KMS-11 (cell line): ENCODE measurements at regions not wholly inside any gene's neighbourhood (a gene's known extent, or its start where the extent isn't known, plus 50 kb on each side); places are given as distances from the start of the nearest gene placed in this dataset.
"Not testable (repeated sequence)": the region's sequence is repeated elsewhere in the genome, so short reads cannot be mapped to it uniquely, and the experiment has no call there.

Experiments used
- H2AFZ ChIP-seq: fragments of 200-600 bp; sonication (generic); 2 replicates; pipeline ENCODE4 v1.6.1; 2016; ENCODE audit warnings: antibody characterized with exemption, mixed run types, low read depth
- H3K27ac ChIP-seq: fragments of 200-600 bp; sonication (generic); 2 replicates; pipeline ENCODE4 v1.6.1; 2016; ENCODE audit warnings: mild to moderate bottlenecking, mixed run types
- H3K27me3 ChIP-seq: fragments of 200-600 bp; sonication (generic); 2 replicates; pipeline ENCODE4 v1.6.1; 2017; ENCODE audit warnings: mild to moderate bottlenecking, low read depth, mixed run types, moderate library complexity; ENCODE audit not compliant: insufficient read depth
- H3K36me3 ChIP-seq: fragments of 200-600 bp; sonication (generic); 2 replicates; pipeline ENCODE4 v1.6.1; 2017; ENCODE audit warnings: mild to moderate bottlenecking, mixed run types; ENCODE audit not compliant: insufficient read depth
- H3K4me1 ChIP-seq: fragments of 200-600 bp; sonication (generic); 2 replicates; pipeline ENCODE4 v1.6.1; 2016; ENCODE audit warnings: mild to moderate bottlenecking, low read depth, mixed run types; ENCODE audit not compliant: poor library complexity, severe bottlenecking
- H3K4me2 ChIP-seq: fragments of 200-600 bp; sonication (generic); 2 replicates; pipeline ENCODE4 v1.7.0; 2016; ENCODE audit warnings: mild to moderate bottlenecking, mixed run types
- H3K4me3 ChIP-seq: fragments of 200-600 bp; sonication (generic); IDR thresholded peaks from 2 replicates; pipeline ENCODE4 v1.6.1; 2017; ENCODE audit warnings: low read depth, low read length, mixed read lengths; ENCODE audit not compliant: insufficient read depth
- H3K79me2 ChIP-seq: fragments of 200-600 bp; sonication (generic); 2 replicates; pipeline ENCODE4 v1.6.1; 2016; ENCODE audit warnings: low read depth, mixed run types; ENCODE audit not compliant: insufficient read depth
- H3K9ac ChIP-seq: fragments of 200-600 bp; sonication (generic); 2 replicates; pipeline ENCODE4 v1.6.1; 2016; ENCODE audit warnings: mild to moderate bottlenecking, mixed run types
- H4K20me1 ChIP-seq: fragments of 200-600 bp; sonication (generic); 2 replicates; pipeline ENCODE4 v1.6.1; 2016; ENCODE audit warnings: mild to moderate bottlenecking, mixed run types; ENCODE audit not compliant: insufficient read depth
- TF ChIP-seq, protein P1 (sequence below): fragments of 200-600 bp; sonication (generic); conservative IDR thresholded peaks from 2 replicates; pipeline ENCODE4 v1.6.1; 2017; ENCODE audit warnings: low read depth, mild to moderate bottlenecking, antibody characterized with exemption, low read length, moderate library complexity, mixed read lengths

DNA sequence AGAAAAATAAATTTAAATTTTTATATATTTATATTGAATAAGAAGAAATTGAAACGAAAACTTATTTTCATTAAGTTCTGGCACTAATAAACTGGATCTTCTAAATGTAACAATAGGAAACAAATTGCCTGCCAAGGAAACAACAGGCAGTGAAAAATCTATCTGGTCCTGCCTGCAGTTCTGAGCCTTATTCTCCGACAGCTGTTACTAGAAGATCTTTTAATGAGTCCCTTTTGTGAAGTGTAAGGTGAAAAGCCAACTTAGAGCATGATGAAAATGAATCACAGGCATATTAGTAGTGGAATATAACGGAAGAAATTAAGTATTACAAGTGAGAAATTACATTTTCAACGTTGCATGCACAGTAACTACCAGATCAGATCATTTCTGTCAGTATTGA is 1002.7 kb upstream of the PCDH20 start:
- H2AFZ ChIP-seq, result no peak overlapping the region

DNA sequence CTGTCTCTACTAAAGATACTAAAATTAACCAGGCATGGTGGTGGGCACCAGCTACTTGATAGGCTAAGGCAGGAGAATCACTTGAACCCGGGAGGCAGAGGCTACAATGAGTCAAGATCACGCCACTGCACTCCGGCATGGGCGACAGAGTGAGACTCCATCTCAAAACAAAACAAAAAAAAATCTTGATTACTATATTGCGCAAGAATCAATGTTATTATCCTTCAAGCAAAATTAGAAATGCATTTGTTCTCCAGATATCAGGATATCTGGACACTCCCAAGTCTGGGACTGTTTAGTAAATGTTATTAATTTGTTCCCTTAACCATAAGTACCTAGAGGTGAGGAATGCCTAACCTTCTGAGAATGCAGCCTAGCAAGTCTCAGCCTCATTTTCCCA is 992.2 kb upstream of the PCDH20 start:
- H3K27ac ChIP-seq, result no peak overlapping the region
- TF ChIP-seq, protein P1, sequence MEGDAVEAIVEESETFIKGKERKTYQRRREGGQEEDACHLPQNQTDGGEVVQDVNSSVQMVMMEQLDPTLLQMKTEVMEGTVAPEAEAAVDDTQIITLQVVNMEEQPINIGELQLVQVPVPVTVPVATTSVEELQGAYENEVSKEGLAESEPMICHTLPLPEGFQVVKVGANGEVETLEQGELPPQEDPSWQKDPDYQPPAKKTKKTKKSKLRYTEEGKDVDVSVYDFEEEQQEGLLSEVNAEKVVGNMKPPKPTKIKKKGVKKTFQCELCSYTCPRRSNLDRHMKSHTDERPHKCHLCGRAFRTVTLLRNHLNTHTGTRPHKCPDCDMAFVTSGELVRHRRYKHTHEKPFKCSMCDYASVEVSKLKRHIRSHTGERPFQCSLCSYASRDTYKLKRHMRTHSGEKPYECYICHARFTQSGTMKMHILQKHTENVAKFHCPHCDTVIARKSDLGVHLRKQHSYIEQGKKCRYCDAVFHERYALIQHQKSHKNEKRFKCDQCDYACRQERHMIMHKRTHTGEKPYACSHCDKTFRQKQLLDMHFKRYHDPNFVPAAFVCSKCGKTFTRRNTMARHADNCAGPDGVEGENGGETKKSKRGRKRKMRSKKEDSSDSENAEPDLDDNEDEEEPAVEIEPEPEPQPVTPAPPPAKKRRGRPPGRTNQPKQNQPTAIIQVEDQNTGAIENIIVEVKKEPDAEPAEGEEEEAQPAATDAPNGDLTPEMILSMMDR, result no peak

More for the DNA sequence above, 1002.7 kb upstream of the PCDH20 start:
- Histone ChIP-seq H3K27me3 (no peaks in the 10 kb centered on the region), H3K36me3 (no peaks in the 10 kb centered on the region), H3K4me3 (no peak overlapping the region), H3K9ac (no peak overlapping the region), H3K79me2 (no peaks in the 10 kb centered on the region), H4K20me1 (no peaks in the 10 kb centered on the region), H3K4me1 (no peaks in the 10 kb centered on the region), H3K27ac (no peak overlapping the region), H3K4me2 (no peak overlapping the region)
- TF ChIP-seq, protein P1, result no peak

DNA sequence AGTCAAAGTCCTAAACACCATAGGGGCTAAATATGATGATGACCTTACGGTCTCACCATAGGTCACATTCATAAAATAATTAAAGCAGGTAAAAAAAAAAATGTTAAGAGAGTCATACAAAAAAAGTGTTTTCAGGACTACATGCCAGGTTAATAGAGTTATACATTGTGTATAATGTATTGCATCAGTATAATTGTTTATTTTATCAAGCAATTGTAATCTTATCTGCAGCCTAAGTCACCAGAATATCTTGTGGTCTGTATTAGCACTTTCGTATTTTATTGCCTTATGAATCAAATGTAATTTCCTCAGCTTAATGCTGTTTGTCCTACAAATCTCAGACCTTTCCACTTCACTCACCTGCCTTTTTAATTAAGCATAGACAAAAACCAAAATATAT is 972.9 kb upstream of the PCDH20 start:
- H3K9ac ChIP-seq, result no peak overlapping the region
- no peaks in the 10 kb centered on the region for H3K27me3 ChIP-seq
- H2AFZ ChIP-seq, result no peak overlapping the region
- H3K79me2 ChIP-seq, result no peaks in the 10 kb centered on the region
- no peak overlapping the region for H3K4me2 ChIP-seq
- no peaks in the 10 kb centered on the region for H4K20me1 ChIP-seq
- H3K4me1 ChIP-seq, result no peaks in the 10 kb centered on the region
- H3K36me3 ChIP-seq, result no peaks in the 10 kb centered on the region
- TF ChIP-seq, protein P1, result no peak
- no peak overlapping the region for H3K4me3 ChIP-seq
- no peak overlapping the region for H3K27ac ChIP-seq

More for the DNA sequence above, 992.2 kb upstream of the PCDH20 start:
- no peaks in the 10 kb centered on the region for H4K20me1 ChIP-seq
- H3K36me3 ChIP-seq, result no peaks in the 10 kb centered on the region
- H3K4me2 ChIP-seq, result no peak overlapping the region
- H3K9ac ChIP-seq, result no peak overlapping the region
- no peak overlapping the region for H2AFZ ChIP-seq
- H3K79me2 ChIP-seq, result no peaks in the 10 kb centered on the region
- no peaks in the 10 kb centered on the region for H3K27me3 ChIP-seq
- H3K4me3 ChIP-seq, result no peak overlapping the region
- no peaks in the 10 kb centered on the region for H3K4me1 ChIP-seq

DNA sequence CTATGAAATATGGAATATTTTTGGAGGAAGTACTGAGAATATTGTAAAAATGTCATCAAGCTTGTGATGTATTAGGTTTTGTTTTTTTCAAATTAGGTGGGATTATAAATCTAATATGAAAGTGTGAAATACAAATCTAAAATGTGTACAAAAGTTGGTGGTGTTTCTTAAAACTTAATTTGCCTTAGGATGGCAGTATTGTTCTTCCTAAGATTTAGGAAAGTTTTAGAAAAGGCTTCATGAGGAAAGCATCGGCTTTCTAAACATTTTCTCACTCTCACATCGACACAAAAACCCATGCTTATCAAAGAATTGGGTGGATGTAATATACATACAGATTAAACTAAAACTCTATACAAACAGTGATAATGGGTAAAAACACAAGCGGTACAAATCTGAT is 972.0 kb upstream of the PCDH20 start:
- H3K27ac ChIP-seq, result no peak overlapping the region
- no peak overlapping the region for H3K9ac ChIP-seq
- no peak overlapping the region for H3K4me2 ChIP-seq
- no peaks in the 10 kb centered on the region for H3K79me2 ChIP-seq
- no peaks in the 10 kb centered on the region for H3K36me3 ChIP-seq
- no peak overlapping the region for H3K4me3 ChIP-seq
- TF ChIP-seq, protein P1, result no peak
- H3K27me3 ChIP-seq, result no peaks in the 10 kb centered on the region
- no peaks in the 10 kb centered on the region for H4K20me1 ChIP-seq
- no peak overlapping the region for H2AFZ ChIP-seq
- H3K4me1 ChIP-seq, result no peaks in the 10 kb centered on the region

DNA sequence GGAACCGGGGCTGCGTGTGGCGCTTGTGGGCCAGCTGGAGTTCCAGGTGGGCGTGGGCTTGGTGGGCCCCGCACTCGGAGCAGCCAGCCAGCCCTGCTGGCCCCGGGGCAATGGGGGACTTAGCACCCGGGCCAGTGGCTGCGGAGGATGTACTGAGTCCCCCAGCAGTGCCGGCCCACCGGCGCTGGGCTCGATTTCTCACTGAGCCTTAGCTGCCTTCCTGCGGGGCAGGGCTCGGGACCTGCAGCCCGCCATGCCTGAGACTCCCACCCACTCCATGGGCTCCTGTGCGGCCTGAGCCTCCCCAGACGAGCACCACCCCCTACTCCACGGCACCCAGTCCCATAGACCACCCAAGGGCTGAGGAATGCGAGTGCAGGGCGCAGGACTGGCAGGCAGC is 963.6 kb upstream of the PCDH20 start:
- H3K79me2 ChIP-seq, H3K4me1 ChIP-seq, H3K27me3 ChIP-seq, H3K4me3 ChIP-seq, H3K36me3 ChIP-seq, H3K9ac ChIP-seq, H4K20me1 ChIP-seq, H3K27ac ChIP-seq, H2AFZ ChIP-seq, H3K4me2 ChIP-seq: not testable (repeated sequence)
